ENCODE measurements at regions not wholly inside any gene's neighbourhood (a gene's known extent, or its start where the extent isn't known, plus 50 kb on each side); places are given as distances from the start of the nearest gene placed in this dataset.

DNA sequence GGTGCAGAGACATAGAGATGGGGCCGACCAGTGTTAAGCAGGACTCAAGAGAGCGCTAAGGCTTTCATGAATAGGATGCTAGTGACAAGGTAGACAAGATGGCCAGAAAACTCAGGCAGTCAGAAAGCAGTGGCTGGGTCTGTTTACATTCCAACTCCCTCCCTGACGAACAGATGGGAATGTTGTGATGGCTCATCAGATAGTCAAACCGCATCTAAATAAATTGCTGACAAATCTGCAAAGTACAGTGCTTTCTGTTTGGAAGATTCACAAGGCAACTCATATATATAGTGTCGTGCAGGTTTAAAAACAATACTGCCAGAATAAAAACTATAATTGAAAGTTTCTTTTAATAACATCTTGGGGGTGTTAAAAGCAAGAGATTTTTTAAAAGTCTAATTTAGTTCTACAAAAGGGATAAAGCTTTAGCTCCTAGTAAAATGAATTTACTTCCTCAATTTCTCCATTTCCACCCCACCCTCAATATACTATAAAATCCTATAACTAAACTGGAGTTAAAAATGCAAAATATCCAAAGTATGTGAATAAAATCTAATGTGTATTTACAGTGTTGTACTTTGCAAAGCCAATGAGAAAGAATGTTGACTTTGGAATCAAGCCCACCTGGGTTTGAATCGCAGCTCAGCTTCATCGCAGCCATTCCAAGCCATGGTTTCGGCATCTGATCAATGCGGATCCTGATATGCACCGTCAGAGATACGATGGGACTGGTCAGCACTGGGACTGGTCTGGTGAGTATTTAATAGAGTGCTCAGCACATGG is 247.3 kb upstream of the PDE10A start:
- no peak for DNase-seq (ENCODE audit: low read depth)

DNA sequence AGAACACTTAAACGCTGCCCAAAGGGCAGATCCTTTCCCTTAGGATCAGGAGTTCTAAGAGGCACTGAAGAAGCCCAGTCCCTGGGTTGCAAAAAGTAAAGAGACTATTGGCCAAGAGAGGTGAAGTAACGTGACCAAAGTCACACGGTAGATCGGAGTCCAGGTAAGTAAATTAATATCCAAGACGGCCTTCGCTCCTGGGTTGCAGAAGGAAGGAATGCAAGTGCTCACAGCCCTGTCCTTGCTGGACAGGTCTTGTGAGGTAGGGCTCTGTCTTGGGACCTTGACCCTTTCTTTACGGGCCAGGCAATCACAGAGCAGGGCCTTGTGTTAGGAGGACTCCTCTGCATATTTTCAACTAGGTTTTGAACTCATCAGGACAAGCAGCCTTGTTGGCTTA is 243.7 kb upstream of the PDE10A start:
- DNase-seq (ENCODE audit: low read depth) = no peak

DNA sequence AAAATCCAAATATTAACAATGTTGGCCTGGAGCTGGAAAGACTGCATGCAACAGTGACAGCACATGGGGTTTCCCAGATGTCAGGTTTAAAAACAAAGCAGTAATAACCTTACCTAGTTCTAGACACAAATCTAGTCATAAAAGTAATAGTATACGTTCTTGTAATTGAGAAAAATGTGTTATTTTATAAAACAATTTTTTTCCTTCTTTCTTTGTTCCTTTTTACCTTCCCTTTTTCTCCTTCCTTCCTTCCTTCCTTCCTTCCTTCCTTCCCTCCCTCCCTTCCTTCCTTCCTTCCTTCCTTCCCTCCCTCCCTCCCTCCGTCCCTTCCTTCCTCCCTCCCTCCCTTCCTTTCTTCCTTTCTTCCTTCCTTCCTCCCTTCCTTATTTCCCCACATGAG is 242.7 kb upstream of the PDE10A start:
- no peak for DNase-seq (ENCODE audit: low read depth)

DNA sequence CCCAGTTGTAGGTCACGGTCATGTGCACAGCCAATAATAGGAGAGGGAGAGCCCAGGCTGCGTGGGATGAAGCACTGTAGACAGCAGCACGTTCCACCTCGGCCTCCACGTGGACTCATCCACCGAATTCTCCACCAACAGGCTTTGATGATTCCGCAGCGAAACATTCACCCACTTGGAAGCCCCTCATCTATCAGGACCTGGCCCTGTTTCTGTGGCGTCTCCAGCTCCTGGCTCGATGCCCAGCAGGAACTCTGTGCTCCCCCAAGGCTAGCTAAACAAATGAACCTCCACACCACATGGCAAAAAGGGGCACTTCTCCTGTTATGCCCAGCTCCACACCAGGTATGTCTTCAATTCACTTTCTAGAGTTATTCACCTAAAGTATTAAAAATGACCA is 237.9 kb upstream of the PDE10A start:
- no peak for DNase-seq (ENCODE audit: low read depth)

DNA sequence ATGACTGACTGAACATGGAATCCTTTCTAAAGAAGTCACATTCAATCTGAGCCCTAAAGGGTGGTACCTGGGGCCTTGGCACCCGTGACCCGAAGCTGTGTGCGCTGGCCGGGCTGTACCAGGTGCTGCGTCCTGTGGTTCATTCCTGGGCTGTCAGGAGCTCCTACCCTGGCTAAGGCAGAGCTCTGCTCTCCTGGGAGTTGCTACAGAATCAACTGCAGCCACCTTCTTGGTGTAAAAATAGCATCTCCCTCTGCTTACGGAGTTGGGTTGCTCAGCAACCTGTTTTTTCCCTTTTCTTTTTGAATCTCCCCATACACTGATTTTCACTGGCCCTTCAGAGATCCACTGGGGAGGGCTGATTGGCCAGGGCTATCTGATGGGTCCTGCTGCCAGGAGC is 236.6 kb upstream of the PDE10A start:
- no peak for DNase-seq (ENCODE audit: low read depth)

DNA sequence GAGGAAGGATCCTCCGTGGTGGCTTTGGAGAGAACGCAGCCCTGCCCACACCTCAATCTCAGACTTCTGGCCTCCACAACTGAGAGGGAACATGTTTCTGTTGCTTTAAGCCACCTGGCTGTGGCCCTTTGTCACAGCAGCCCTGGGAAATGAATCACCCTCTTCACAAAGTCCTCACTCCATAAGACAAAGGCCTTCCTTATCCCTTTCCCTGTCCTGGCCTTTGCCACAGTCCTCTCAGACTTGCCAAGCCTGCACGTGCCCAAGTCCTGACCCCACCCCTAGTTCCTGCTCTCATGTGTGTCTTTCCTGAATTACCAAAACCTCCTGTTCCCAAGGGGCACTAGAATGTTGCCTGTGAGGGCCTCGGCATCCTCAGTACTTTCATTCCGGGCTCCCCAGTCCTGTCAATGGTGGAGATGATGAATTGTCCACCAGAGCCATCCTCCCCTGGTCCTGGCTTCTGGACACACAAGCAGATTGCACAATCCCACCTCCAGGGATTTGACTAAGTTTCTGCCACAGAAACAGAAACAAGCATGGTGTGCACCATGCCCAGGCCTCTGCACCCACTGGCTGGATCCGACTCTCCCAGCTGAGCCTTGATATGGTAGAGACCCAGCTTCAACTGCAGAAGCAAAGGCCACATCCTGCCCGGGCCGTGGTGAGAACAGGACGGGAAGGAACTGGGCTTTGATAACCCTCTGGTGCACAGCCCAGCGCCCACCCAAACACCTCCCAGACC is 232.6 kb upstream of the PDE10A start:
- DNase-seq (ENCODE audit: low read depth) = no peak

GRCh38 chr6:165894171-165894825 is 231.3 kb upstream of the PDE10A start:
- DNase-seq (ENCODE audit: low read depth) = no peak

GRCh38 chr6:165893431-165893830 is 230.4 kb upstream of the PDE10A start:
- no peak for DNase-seq (ENCODE audit: low read depth)

DNA sequence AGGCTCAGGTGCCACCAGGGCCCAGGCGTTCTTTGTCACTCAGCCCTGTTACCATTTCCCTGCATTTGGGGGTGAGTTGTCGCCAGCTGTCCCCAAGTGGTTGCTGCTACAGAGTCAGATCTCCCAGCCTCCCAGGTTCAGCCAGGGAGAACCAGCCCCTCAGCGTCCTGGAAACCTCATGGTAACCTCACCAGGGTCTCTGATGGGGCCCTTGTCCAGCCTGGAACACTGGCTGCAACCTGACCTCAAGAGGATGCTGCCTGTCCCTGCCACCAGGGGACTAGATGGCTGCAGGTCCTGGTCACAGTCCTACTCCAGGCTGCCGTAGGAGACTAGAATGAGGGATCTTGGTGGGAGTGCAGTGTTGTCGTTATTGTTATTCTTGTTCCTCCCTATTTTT is 228.3 kb upstream of the PDE10A start:
- no peak for DNase-seq (ENCODE audit: low read depth)

DNA sequence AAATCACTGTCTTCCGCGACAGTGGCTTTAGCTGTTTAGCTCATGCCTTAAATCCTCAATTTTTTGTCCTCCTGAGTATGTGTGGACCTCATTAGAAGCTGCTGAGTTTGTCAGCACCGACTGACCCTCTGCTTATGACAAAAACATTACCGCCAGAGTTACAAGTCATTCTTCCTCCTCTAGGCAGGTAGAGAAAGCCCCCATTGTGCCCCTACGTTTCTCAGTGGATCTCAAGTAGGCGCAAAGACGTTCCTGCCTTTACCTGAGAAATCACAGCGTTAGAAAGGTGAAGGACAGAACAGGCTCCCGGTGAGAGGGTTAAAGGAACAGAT is 227.3 kb upstream of the PDE10A start:
- no peak for DNase-seq (ENCODE audit: low read depth)

GRCh38 chr6:165889636-165890403 is 226.8 kb upstream of the PDE10A start:
- DNase-seq (ENCODE audit: low read depth) = no peak

- DNase-seq (ENCODE audit: low read depth) = no peak
Measured at GRCh38 chr6:165886169-165886568, 223.1 kb upstream of the PDE10A start.

- peak; percentile 13 for DNase-seq (ENCODE audit: low read depth)
Measured at GRCh38 chr6:165884813-165885765, 222.0 kb upstream of the PDE10A start.

DNA sequence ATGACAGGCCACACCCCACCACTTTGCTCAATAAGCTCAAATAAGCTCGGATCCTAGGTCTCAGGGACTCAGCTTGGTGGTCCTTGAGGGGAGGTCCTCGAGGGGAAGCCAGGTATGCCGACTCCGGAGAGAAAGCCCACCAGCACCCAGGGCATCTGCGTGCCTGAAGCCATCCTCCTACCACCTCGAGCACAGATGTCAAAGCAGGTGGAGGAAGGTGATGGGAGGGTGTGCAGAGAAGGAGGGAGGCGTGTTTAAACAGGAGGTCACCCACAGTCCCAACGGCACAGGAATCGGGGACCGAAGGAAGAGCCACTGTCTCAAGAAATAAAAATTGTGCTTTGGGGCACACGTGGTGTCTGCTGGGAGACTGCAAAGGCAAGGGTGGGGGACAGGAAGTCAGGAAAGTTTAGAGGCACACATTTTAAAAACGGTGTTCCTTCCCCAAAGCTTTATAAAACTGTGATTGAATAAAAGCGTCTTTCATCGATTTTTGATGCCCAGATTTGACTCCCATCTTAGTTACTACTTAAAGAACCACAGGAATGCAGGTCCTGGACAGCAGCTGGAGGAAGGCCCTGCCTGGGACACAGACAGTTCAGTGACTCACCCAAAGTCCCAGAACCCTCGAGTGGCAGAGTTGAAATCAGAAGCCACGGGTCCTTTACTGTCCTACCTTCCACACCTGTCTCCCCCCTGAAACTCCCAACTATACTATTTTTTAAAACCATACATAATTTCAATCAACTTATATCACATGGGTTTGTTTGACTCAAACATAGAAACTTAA is 221.0 kb upstream of the PDE10A start:
- DNase-seq (ENCODE audit: low read depth) = no peak

GRCh38 chr6:165881806-165882205 is 218.8 kb upstream of the PDE10A start:
- DNase-seq (ENCODE audit: low read depth) = no peak

DNA sequence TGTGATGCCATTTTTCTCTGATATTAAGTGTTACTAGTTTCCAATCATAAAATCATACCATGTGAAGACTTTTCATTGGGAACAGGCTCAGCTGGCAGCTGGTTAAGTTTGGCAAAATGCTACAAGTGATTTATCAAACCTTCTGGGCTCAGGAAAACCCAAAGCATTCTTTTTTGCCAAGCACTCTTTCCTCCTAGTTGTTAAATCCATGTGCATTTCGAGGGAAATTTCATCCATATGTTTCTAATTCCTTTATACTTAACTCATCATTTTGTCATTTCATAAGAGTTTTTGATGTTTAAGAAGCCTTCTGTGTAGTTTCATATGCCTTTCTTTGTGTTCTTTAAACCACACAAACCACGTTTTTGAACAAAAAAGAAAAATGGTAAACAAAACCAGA is 217.6 kb upstream of the PDE10A start:
- no peak for DNase-seq (ENCODE audit: low read depth)

DNA sequence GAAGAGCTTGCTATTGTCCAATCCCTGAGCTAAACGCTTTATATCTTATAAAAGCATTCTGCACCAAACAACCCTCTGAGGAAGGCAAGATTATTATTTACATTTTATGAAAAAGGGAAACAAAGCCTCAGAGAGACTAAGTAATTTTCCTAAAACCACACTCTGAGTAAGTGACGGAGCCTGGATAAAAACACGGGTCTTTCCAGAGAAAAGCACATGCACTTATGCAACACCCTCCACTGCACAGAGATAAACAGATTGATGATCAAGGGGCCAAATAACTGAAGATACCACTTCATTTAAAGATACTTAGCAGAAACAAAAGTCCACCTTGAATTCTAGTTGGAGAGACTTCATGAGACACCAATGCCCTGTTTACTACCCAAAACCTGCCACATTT is 214.7 kb upstream of the PDE10A start:
- DNase-seq (ENCODE audit: low read depth) = no peak

- no peak for DNase-seq (ENCODE audit: low read depth)
Measured at GRCh38 chr6:165877192-165877591, 214.2 kb upstream of the PDE10A start.

DNA sequence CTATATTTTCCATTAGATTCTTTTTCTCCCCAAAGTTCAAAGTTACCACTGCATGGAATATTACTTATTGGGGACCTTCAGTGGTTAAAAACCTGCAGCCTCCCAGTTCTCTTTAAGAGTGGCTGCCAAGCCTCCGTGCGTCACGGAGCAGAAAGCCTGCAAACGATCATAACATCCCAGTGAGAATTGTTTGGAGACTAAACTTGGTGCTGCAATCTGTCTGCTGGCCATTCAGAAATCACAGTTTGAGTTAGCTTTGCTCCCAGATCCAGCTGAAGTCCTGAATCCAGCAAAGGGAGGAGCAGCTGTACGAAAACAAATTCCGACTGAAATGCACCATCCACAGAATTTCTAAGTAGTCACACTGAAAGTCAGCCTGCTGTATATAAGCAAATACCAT is 213.5 kb upstream of the PDE10A start:
- no peak for DNase-seq (ENCODE audit: low read depth)

GRCh38 chr6:165875946-165876345 is 212.9 kb upstream of the PDE10A start:
- DNase-seq (ENCODE audit: low read depth) = no peak

- DNase-seq (ENCODE audit: low read depth) = no peak
Measured at GRCh38 chr6:165873976-165874375, 210.9 kb upstream of the PDE10A start.

All from activated T-helper 1 cell treated with Interleukin-2 at 50 U/mL for 16 hours (primary cell).